IPS-20b (cell line): ENCODE measurements at regions not wholly inside any gene's neighbourhood (a gene's known extent, or its start where the extent isn't known, plus 50 kb on each side); places are given as distances from the start of the nearest gene placed in this dataset.

ENCODE experiments used
- H3K27ac ChIP-seq: one replicate; pipeline ENCODE4 v1.5.1; 2013; ENCODE audit warnings: low read length
- H3K27me3 ChIP-seq: 2 replicates; pipeline ENCODE4 v1.6.1; 2013; ENCODE audit warnings: mild to moderate bottlenecking, low read length, inconsistent platforms; ENCODE audit not compliant: insufficient read depth
- H3K36me3 ChIP-seq: 2 replicates; pipeline ENCODE4 v1.6.1; 2013; ENCODE audit warnings: low read depth, mild to moderate bottlenecking, inconsistent platforms, low read length, moderate library complexity; ENCODE audit not compliant: insufficient read depth
- H3K4me1 ChIP-seq: 2 replicates; pipeline ENCODE4 v1.6.1; 2013; ENCODE audit warnings: mild to moderate bottlenecking, control low read depth, inconsistent platforms, low read length, moderate library complexity; ENCODE audit not compliant: insufficient read depth
- H3K4me3 ChIP-seq: 2 replicates; pipeline ENCODE4 v1.5.1; 2013; ENCODE audit warnings: mild to moderate bottlenecking, low read length, inconsistent platforms
- H3K9ac ChIP-seq: 2 replicates; pipeline ENCODE4 v1.6.1; 2013; ENCODE audit warnings: low read depth, mild to moderate bottlenecking, inconsistent platforms, low read length, moderate library complexity
- H3K9me3 ChIP-seq: 2 replicates; pipeline ENCODE4 v1.6.1; 2013; ENCODE audit warnings: mild to moderate bottlenecking, low read depth, low read length, inconsistent platforms; ENCODE audit not compliant: insufficient read depth

DNA sequence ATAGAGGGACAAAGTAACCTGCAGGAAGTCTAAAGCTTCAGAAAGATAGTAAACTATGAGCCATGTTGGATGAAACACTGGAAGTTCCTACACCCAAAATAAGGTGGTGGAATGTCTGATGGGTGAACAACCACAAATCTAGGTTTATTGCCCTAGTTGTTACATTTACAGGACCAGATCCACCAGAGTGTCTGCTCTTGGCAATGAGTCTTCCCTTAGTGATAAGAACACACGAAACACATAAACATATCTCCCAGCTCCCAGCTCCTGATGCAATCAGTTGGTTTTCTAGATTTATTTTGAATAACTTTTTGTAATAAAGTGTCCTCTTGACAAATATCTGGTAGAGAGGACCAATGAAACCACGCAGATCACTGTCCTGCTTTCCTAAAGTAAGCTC lies 329.7 kb upstream of the WWC1 start:
- Histone ChIP-seq H3K9ac (no peak overlapping the region), H3K36me3 (no peaks in the 10 kb centered on the region), H3K9me3 (peaks cover 8% of the 10 kb centered on the region; the same call in 1 of the 2 replicates), H3K4me1 (peaks cover 16% of the 10 kb centered on the region), H3K4me3 (no peak overlapping the region), H3K27ac (no peak overlapping the region), H3K27me3 (no peaks in the 10 kb centered on the region)

DNA sequence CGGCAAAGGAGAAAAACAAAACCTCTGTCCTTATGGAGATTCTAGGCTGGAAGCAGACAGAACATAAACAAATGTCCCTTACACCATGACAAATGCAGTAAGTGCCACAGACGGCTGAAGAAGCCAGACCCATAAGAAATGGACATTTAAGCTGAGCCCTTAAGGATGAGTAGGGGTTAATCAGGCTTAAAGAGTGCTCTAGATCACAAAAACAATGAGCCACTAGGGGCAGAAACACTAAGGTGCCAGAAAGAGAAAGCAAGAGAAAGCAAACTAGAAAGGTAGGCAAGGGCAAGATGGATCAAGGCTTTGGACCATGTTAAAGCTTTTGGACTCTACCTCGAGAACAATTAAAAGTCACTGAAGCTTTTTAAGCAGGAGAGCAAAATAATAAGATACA lies 326.9 kb upstream of the WWC1 start:
- Histone ChIP-seq H3K9ac (no peak overlapping the region), H3K27ac (no peak overlapping the region), H3K4me1 (peaks cover 21% of the 10 kb centered on the region), H3K36me3 (no peaks in the 10 kb centered on the region), H3K27me3 (no peaks in the 10 kb centered on the region), H3K4me3 (no peak overlapping the region), H3K9me3 (peaks cover 4% of the 10 kb centered on the region; the same call in 1 of the 2 replicates)

- no peaks in the 10 kb centered on the region for H3K27me3 ChIP-seq
- no peak overlapping the region for H3K27ac ChIP-seq
- H3K9me3 ChIP-seq, result no peaks in the 10 kb centered on the region
- no peaks in the 10 kb centered on the region for H3K36me3 ChIP-seq
- H3K4me3 ChIP-seq, result no peak overlapping the region
- no peak overlapping the region for H3K9ac ChIP-seq
- H3K4me1 ChIP-seq, result peaks cover 21% of the 10 kb centered on the region
Measured at GRCh38 chr5:167965710-167966109, 325.7 kb upstream of the WWC1 start.

DNA sequence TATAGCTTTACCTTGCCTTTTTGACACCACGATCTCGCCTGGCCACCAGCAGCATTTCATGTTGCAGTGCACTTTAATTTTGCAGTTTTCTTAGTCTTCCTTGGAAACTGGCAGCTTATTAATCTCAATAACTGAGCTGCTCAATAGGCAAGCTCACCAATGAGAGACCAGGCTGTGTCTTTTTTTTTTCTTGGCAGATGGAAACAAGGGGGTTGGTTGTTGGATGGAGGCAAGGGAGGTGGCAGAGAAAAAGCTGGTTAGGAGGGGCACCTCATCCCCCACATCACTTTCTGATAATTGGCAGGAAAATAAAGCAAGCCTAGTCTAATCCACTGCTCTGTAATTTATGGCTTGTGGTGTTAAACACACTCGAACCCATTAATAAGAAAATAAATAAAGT lies 324.5 kb upstream of the WWC1 start:
- Histone ChIP-seq H3K4me3 (no peak overlapping the region), H3K9me3 (no peaks in the 10 kb centered on the region), H3K4me1 (peaks cover 21% of the 10 kb centered on the region), H3K36me3 (no peaks in the 10 kb centered on the region), H3K27me3 (no peaks in the 10 kb centered on the region), H3K9ac (no peak overlapping the region), H3K27ac (no peak overlapping the region)

GRCh38 chr5:167967494-167968177 lies 323.8 kb upstream of the WWC1 start:
- no peaks in the 10 kb centered on the region for H3K36me3 ChIP-seq
- H3K27me3 ChIP-seq, result no peaks in the 10 kb centered on the region
- no peaks in the 10 kb centered on the region for H3K9me3 ChIP-seq
- peaks cover 21% of the 10 kb centered on the region for H3K4me1 ChIP-seq
- no peak overlapping the region for H3K27ac ChIP-seq
- no peak overlapping the region for H3K4me3 ChIP-seq
- H3K9ac ChIP-seq, result no peak overlapping the region

GRCh38 chr5:167968837-167969236 lies 322.6 kb upstream of the WWC1 start:
- H3K9ac ChIP-seq, result no peak overlapping the region
- H3K27me3 ChIP-seq, result no peaks in the 10 kb centered on the region
- H3K4me1 ChIP-seq, result peaks cover 21% of the 10 kb centered on the region
- no peaks in the 10 kb centered on the region for H3K9me3 ChIP-seq
- no peak overlapping the region for H3K27ac ChIP-seq
- no peak overlapping the region for H3K4me3 ChIP-seq
- H3K36me3 ChIP-seq, result no peaks in the 10 kb centered on the region

GRCh38 chr5:167969998-167970397 lies 321.4 kb upstream of the WWC1 start:
- Histone ChIP-seq H3K27ac (no peak overlapping the region), H3K9me3 (no peaks in the 10 kb centered on the region), H3K4me3 (no peak overlapping the region), H3K27me3 (no peaks in the 10 kb centered on the region), H3K9ac (no peak overlapping the region), H3K4me1 (peaks cover 17% of the 10 kb centered on the region), H3K36me3 (no peaks in the 10 kb centered on the region)

DNA sequence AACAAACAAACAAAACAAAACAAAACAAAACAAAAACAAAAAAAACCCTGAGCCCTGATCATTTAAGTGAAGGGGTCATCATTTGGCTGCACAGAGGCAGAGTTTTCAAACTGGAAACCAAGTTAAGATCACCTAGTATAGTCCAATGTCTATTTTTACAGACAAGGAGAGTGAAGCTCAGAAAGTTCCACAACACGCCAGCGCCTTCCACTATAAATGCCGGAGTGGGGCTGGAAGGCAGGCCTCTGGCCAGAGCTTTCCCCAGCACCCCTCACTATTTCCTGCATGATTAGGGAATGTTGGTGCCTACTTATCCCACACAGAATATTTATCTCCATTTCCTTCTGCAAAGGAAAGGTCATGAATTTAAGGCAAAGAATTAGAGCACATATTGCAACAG lies 319.7 kb upstream of the WWC1 start:
- no peak overlapping the region for H3K27ac ChIP-seq
- peaks cover 5% of the 10 kb centered on the region; the same call in 1 of the 2 replicates for H3K4me1 ChIP-seq
- H3K9ac ChIP-seq, result no peak overlapping the region
- no peaks in the 10 kb centered on the region for H3K9me3 ChIP-seq
- H3K4me3 ChIP-seq, result no peak overlapping the region
- H3K36me3 ChIP-seq, result no peaks in the 10 kb centered on the region
- H3K27me3 ChIP-seq, result no peaks in the 10 kb centered on the region

DNA sequence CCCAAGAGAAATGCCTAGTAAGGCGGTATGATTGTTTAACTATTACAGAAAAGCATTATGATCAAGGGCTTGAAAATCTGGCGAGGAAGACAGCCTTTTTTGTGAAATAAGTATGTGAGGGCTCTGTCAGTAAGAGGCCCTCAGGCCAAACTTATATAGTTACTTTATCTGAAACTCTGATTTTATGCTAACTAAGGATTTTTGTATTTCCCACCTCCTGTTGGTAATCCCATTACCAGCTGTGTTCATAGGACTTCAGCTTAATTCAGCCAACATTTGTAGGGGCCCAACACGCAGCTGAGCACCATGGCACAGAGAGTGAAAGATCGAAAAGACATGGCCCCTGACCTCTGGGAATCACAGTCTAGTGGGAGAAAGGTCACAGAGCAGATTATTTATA lies 318.3 kb upstream of the WWC1 start:
- Histone ChIP-seq H3K4me3 (no peak overlapping the region), H3K27me3 (no peaks in the 10 kb centered on the region), H3K9ac (no peak overlapping the region), H3K4me1 (no peaks in the 10 kb centered on the region; the same call in 1 of the 2 replicates), H3K9me3 (no peaks in the 10 kb centered on the region), H3K27ac (no peak overlapping the region), H3K36me3 (no peaks in the 10 kb centered on the region)

DNA sequence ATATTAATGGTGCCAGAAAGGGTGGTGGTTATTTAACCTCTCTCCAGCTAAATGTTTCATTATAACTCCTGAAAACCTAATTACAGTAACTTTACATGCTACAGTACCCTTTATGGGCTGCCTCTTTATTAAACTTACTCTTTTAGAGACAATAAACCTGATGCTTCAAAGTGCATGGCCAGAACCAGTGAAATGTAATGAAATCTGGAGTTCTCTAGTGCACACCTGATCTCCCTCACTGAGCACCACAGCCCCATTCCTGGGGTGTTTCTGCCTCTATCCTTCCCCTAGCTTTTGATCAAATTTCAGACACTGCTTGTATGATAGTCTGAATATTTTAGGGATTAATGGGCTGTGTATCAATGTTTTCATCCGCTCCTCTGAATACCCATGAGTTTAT lies 306.5 kb upstream of the WWC1 start:
- H3K36me3 ChIP-seq, result no peaks in the 10 kb centered on the region
- H3K27me3 ChIP-seq, result no peaks in the 10 kb centered on the region
- no peak overlapping the region for H3K27ac ChIP-seq
- H3K4me3 ChIP-seq, result no peak overlapping the region
- peaks cover 36% of the 10 kb centered on the region for H3K4me1 ChIP-seq
- no peak overlapping the region for H3K9ac ChIP-seq
- H3K9me3 ChIP-seq, result no peaks in the 10 kb centered on the region

GRCh38 chr5:167985373-167985772 lies 306.1 kb upstream of the WWC1 start:
- Histone ChIP-seq H3K9ac (no peak overlapping the region), H3K4me1 (peaks cover 36% of the 10 kb centered on the region), H3K9me3 (no peaks in the 10 kb centered on the region), H3K27ac (no peak overlapping the region), H3K36me3 (no peaks in the 10 kb centered on the region), H3K27me3 (no peaks in the 10 kb centered on the region), H3K4me3 (no peak overlapping the region)

- no peak overlapping the region for H3K27ac ChIP-seq
- no peaks in the 10 kb centered on the region for H3K27me3 ChIP-seq
- no peaks in the 10 kb centered on the region for H3K36me3 ChIP-seq
- no peak overlapping the region for H3K9ac ChIP-seq
- no peaks in the 10 kb centered on the region for H3K9me3 ChIP-seq
- H3K4me3 ChIP-seq, result no peak overlapping the region
- H3K4me1 ChIP-seq, result peaks cover 36% of the 10 kb centered on the region
Measured at GRCh38 chr5:167987490-167988280, 303.8 kb upstream of the WWC1 start.
